ENCODE measurements at regions not wholly inside any gene's neighbourhood (a gene's known extent, or its start where the extent isn't known, plus 50 kb on each side); places are given as distances from the start of the nearest gene placed in this dataset.

DNA sequence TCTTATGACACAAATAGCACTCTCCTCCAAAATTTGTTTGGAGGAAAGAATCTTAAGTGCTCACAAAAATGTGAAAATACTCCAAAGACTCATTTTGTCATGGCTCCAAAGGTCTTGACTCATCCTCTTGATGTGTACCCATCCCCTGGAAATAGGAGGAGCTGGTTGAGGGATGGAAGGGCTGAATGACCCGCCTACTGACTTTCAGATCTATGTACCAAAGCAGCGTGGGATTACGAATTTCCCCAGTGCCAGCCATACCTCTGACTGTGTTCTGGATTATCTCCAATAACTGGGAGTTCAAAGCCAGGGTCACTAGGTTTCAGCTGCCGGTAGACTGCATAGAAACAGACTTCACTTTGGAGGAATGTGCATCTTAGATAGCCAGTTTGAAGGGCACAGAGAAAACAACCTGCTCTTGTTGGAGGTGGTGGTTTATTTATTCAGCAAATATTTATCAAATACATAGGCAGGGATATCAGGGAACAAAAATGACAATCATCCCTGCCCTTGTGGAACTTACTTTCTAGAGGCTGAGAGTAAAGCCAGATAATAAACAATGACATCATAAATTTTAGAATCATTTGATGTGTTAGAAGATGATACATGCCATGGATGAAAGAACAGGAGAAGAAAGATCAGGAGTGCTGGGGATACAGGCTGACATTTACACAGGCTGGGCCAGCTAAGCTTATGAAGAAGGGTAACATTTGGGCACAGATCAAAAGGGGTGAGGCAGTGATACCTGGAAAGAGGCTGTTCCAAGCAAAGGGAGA, 246.6 kb downstream of the TBXT start:
- TF ChIP-seq EZH2phosphoT487 (IDR thresholded peaks at IDR 0.05; ENCODE audit: insufficient read depth, low read depth) (no peak), EZH2 (IDR thresholded peaks at IDR 0.05; ENCODE audit: insufficient read depth, poor library complexity, severe bottlenecking) (no peak)
